AG09319 (cell line): ENCODE measurements at regions not wholly inside any gene's neighbourhood (a gene's known extent, or its start where the extent isn't known, plus 50 kb on each side); places are given as distances from the start of the nearest gene placed in this dataset.

Experiments used
- DNase-seq: peaks from one replicate; pipeline ENCODE4 v3.0.0-alpha.2; 2010; ENCODE audit warnings: low read depth; ENCODE audit errors: extremely low read depth
- TF ChIP-seq, protein P1 (sequence below): IDR thresholded peaks from 2 replicates; pipeline ENCODE4 v1.5.1; 2011; ENCODE audit warnings: low read depth, mild to moderate bottlenecking, inconsistent platforms, low read length, moderate library complexity

DNA sequence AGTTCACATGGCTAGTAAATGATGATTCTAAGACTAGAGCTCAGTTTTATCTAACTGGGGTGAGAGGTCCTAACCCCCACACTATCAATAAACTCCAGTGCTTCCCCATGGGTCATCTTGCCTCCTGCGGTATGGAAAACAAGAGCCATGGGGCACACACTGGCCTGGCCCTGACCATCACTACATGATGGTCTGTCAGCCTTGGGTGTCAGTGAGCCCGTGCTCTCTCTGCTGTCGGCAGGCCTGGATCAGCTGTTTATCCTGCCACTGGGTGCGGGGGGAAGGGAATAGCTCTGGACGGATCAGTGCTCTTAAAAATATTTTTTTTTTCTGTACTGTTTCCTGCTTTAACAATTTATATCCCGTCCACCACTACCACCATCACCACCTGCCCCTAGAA is 255.0 kb upstream of the ADGRL2 start:
- TF ChIP-seq, protein P1, sequence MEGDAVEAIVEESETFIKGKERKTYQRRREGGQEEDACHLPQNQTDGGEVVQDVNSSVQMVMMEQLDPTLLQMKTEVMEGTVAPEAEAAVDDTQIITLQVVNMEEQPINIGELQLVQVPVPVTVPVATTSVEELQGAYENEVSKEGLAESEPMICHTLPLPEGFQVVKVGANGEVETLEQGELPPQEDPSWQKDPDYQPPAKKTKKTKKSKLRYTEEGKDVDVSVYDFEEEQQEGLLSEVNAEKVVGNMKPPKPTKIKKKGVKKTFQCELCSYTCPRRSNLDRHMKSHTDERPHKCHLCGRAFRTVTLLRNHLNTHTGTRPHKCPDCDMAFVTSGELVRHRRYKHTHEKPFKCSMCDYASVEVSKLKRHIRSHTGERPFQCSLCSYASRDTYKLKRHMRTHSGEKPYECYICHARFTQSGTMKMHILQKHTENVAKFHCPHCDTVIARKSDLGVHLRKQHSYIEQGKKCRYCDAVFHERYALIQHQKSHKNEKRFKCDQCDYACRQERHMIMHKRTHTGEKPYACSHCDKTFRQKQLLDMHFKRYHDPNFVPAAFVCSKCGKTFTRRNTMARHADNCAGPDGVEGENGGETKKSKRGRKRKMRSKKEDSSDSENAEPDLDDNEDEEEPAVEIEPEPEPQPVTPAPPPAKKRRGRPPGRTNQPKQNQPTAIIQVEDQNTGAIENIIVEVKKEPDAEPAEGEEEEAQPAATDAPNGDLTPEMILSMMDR = no peak
- DNase-seq = no peak

DNA sequence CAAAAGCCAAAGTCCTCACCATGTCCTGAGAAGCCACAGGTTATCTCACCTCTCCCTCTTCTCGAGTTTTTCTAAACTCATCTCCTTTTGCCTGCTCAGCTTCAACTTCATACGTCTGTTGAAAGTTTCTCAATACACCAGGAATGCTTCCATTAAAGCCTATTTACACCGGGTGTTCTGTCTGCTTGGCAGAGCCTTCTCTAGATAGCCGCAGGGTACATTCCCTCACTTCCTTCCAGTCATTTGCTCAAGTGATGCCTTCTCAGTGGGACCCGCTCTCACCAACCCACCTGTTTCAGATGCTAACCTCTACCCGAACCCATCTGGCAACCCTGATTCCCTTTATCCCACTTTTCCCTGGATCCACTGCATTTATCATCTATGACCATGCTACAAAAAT is 257.0 kb upstream of the ADGRL2 start:
- no peak for DNase-seq
- TF ChIP-seq, protein P1 = no peak

DNA sequence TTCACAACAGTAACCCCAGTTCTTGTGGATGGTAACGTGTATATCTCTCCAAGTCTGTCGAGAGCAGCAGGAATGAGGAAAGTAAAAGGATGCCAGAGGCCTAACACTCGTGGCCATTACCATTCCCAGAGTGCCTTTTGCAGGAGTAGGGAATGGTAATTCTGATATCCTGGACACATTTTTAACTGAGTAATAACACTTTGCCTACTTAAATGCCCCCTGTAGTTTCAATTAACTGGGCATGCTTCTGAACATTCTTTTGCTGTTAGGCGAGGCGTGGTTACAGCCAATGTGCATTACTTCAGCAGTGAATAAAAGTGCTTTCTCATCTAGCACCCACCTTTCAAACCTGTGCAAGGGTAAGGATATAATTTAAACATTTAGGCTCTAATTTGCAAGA is 258.5 kb upstream of the ADGRL2 start:
- no peak for DNase-seq
- TF ChIP-seq, protein P1 = no peak

DNA sequence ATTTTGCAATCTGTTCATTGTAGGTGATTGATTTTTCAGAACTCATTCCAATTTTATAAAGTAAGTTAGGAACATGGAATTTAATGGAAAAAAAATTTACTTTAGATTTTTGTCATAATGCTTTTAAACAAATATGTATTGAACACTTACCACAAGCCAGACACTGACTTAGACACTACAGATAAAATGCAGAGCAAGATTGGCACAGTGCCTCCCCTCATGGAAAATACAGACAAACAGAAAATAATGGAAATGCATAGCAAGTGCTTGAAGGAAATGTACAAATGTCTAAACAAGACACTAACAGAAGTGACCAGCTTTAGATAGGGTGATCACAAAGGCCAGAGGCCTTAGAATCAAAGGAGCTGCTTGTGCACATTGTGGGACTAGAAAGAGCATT is 260.5 kb upstream of the ADGRL2 start:
- no peak for DNase-seq
- TF ChIP-seq, protein P1 = no peak

DNA sequence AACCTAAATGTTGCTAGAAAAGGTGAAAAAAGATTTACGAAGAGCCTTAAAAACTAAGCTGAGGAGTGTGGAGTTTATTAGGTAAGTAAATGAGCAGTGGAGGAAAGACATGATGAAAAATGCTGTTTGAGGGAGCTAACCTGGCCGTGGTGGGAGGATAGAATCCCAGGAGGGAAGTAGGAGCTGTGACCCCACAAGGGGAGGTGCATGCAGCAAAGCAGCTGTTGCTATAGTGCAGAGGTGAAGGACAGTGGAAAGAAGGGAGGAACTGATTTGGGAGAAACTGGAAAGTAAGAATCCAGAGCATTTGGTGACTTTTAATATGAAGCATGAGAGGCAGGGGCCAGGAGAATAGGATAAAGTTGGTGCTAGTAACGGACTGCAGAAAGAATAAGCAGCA is 271.7 kb upstream of the ADGRL2 start:
- DNase-seq = no peak
- TF ChIP-seq, protein P1 = no peak

DNA sequence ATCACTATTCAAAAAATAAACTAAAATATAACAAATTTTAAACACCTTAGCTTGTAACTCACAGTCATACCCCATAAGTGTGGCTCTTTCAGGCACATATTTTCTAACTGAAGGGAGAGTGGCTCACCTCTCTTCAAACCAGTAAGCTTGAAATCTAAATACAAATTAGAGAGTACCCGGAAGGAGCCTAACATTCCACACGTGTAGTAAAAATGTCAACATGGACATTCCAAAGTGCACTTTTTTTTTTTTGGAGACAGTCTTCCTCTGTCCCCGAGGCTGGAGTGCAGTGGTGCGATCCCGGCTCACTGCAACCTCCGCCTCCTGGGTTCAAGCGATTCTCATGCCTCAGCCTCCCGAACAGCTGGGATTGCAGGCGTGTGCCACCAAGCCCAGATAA is 275.6 kb upstream of the ADGRL2 start:
- no peak for DNase-seq
- TF ChIP-seq, protein P1 = no peak

DNA sequence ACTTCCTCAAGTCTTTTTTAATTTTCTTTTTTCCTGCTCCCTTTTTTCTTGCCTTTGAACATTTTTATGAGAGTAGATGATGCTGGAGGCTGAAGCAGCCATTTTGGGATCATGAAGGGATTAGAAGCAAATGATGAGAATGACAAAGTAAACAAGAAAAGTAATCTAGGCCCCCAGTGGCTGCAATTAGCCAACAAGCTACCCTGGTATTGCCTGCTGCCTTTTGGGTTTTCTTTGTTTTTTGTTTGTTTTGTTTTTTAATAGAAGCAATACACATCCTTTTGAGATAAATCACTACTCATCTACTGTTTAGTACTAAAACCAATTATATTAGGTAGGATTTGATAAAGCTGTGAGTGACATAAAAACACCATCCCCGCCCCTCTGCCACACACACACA is 280.7 kb upstream of the ADGRL2 start:
- DNase-seq = no peak
- TF ChIP-seq, protein P1 = no peak
